Gastroesophageal sphincter (tissue), 3 donors: ENCODE measurements at regions not wholly inside any gene's neighbourhood (a gene's known extent, or its start where the extent isn't known, plus 50 kb on each side); places are given as distances from the start of the nearest gene placed in this dataset.

ENCODE experiments used
- CTCF ChIP-seq, 4 experiments: fragments of 200-600 bp in 2 of 4; fragments of 450-650 bp in 2 of 4; sonication (generic) in 1 of 4; IDR thresholded peaks; one replicate each; pipeline ENCODE4 v1.5.1; 2017 to 2019; ENCODE audit warnings: antibody characterized with exemption in 4 of 4, mild to moderate bottlenecking in 2 of 4, moderate library complexity in 2 of 4
- POLR2A ChIP-seq, 2 donors: fragments of 450-650 bp; IDR thresholded peaks; one replicate each; pipeline ENCODE4 v1.6.1; 2017; ENCODE audit warnings: antibody characterized with exemption in 2 of 2, mild to moderate bottlenecking in 2 of 2, moderate library complexity in 1 of 2
- POLR2AphosphoS5 ChIP-seq: sonication (generic); formaldehyde crosslinking; IDR thresholded peaks from one replicate; pipeline ENCODE4 v1.6.1; 2017; ENCODE audit warnings: antibody characterized with exemption

- TF ChIP-seq POLR2A (IDR thresholded peaks at IDR 0.05) (no peak), CTCF (IDR thresholded peaks at IDR 0.05) (no peak), POLR2AphosphoS5 (no peak)
Observed at GRCh38 chr19:28578786-28579505, 634.0 kb downstream of the UQCRFS1 start.
